DND-41 (cell line): ENCODE measurements at regions not wholly inside any gene's neighbourhood (a gene's known extent, or its start where the extent isn't known, plus 50 kb on each side); places are given as distances from the start of the nearest gene placed in this dataset.

ENCODE experiments used
- EZH2 ChIP-seq: IDR thresholded peaks from 3 replicates; pipeline ENCODE4 v1.6.1; 2012; ENCODE audit warnings: borderline replicate concordance, low read depth, mild to moderate bottlenecking, moderate library complexity, low read length, inconsistent platforms; ENCODE audit not compliant: severe bottlenecking
- TF ChIP-seq, protein P1 (sequence below): IDR thresholded peaks from 2 replicates; pipeline ENCODE4 v1.5.1; 2012; ENCODE audit warnings: borderline replicate concordance, low read length, moderate library complexity, mild to moderate bottlenecking; ENCODE audit not compliant: poor library complexity, severe bottlenecking; ENCODE audit errors: extremely low read depth

DNA sequence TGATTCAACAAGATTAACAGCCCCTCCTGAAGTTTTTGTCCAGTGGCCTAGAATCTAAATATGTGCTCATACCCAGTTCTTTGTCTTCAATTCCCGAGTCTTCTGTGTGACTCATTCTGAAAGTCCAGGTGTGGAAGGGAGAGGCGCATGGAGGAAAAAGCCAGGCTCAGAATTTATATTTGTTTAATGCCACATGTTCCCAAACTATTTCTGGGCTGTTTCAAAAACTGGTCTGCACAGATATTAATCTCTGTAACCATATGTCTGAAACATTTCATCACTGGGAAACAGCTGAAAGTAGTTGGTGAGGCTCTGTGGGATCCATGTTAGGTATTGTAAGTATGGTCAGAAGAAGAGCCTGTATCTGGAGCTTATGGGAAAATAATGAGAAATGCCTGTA is 266.0 kb downstream of the PAX1 start:
- TF ChIP-seq, protein P1, sequence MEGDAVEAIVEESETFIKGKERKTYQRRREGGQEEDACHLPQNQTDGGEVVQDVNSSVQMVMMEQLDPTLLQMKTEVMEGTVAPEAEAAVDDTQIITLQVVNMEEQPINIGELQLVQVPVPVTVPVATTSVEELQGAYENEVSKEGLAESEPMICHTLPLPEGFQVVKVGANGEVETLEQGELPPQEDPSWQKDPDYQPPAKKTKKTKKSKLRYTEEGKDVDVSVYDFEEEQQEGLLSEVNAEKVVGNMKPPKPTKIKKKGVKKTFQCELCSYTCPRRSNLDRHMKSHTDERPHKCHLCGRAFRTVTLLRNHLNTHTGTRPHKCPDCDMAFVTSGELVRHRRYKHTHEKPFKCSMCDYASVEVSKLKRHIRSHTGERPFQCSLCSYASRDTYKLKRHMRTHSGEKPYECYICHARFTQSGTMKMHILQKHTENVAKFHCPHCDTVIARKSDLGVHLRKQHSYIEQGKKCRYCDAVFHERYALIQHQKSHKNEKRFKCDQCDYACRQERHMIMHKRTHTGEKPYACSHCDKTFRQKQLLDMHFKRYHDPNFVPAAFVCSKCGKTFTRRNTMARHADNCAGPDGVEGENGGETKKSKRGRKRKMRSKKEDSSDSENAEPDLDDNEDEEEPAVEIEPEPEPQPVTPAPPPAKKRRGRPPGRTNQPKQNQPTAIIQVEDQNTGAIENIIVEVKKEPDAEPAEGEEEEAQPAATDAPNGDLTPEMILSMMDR: no peak
- no peak for TF ChIP-seq EZH2
